ENCODE measurements at regions not wholly inside any gene's neighbourhood (a gene's known extent, or its start where the extent isn't known, plus 50 kb on each side); places are given as distances from the start of the nearest gene placed in this dataset.
A peak's percentile ranks its signal among the peaks of the same experiment; 100 is the strongest.

DNA sequence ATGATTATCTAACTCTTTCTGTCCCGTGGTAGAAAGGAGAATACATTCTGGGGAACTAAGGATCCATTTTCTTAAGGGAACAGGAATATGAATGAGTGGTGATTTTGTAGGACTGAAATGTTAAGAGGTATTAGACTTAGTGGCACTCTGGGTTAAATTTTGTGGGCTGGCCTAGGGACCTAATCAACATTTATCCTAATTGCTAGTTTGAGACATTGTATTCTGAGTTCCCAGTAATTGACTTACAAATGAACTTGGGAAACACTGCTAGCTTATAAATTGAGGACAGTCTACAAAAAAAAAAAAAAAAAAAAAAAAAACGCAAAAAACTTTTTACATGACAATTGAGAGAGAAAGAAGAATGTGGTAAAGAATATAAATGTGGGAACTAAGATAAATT, 136.6 kb upstream of the ZP4 start:
- no peak for DNase-seq
- Histone ChIP-seq H3K4me1 (no peaks in the 10 kb centered on the region), H3K9me3 (no peaks in the 10 kb centered on the region), H3K27me3 (no peaks in the 10 kb centered on the region), H3K4me3 (ENCODE audit: low read depth, low read length) (no peak overlapping the region), H3K36me3 (no peaks in the 10 kb centered on the region)
- no peak for TF ChIP-seq CTCF (IDR thresholded peaks at IDR 0.05; ENCODE audit: low read depth, low read length)

DNA sequence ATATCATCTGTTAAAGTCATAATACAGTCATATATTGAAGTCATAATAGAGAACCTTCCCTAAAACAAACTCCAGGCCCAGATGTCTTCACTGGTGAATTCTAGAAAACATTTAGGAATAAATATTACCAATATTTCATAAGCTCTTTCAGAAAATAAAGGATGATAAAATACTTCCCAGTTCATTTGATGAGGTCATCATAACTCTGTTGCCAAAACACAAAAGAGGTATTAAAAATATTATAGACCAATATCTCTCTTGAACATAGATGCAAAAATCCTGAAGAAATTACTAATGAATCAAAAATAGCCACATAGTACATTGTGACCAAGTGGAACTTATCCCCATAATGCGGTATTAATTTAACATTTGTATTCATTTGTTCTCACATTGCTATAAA, 132.4 kb upstream of the ZP4 start:
- Histone ChIP-seq H3K4me1 (no peaks in the 10 kb centered on the region), H3K36me3 (no peaks in the 10 kb centered on the region), H3K4me3 (ENCODE audit: low read depth, low read length) (no peak overlapping the region), H3K27me3 (no peaks in the 10 kb centered on the region), H3K9me3 (no peaks in the 10 kb centered on the region)
- no peak for TF ChIP-seq CTCF (IDR thresholded peaks at IDR 0.05; ENCODE audit: low read depth, low read length)
- no peak for DNase-seq

- no peaks in the 10 kb centered on the region; the same call in 1 of the 2 replicates for H3K4me1 ChIP-seq
- no peaks in the 10 kb centered on the region for H3K27me3 ChIP-seq
- H3K9me3 ChIP-seq = no peaks in the 10 kb centered on the region
- no peak overlapping the region for H3K4me3 ChIP-seq (ENCODE audit: low read depth, low read length)
- no peak for TF ChIP-seq CTCF (IDR thresholded peaks at IDR 0.05; ENCODE audit: low read depth, low read length)
- peak; percentile 19 for DNase-seq
- no peaks in the 10 kb centered on the region for H3K36me3 ChIP-seq
Measured at GRCh38 chr1:238018214-238018613, 127.5 kb upstream of the ZP4 start.

DNA sequence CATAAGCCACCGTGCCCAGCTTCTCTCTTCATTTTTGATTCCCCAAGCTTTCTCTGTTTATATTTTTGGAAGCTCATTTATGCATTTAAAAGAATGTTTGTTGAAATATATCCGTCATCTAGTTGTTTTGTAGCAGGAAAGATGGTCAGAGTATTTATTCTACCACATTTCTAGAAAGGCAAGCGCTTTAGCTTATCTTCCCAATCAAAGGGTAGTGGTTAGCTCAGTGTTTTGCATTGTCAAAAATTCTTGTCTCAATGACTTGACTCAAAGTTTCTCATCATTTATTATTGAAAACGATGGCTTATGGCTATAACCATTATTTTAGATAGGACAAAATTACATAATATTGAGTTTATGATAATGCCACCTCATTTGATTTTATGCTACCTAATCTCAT, 116.1 kb upstream of the ZP4 start:
- TF ChIP-seq CTCF (IDR thresholded peaks at IDR 0.05; ENCODE audit: low read depth, low read length) = no peak
- Histone ChIP-seq H3K4me3 (ENCODE audit: low read depth, low read length) (no peak overlapping the region), H3K4me1 (no peaks in the 10 kb centered on the region), H3K27me3 (no peaks in the 10 kb centered on the region), H3K36me3 (no peaks in the 10 kb centered on the region), H3K9me3 (no peaks in the 10 kb centered on the region)
- DNase-seq = no peak

- TF ChIP-seq CTCF (IDR thresholded peaks at IDR 0.05; ENCODE audit: low read depth, low read length) = no peak
- DNase-seq = no peak
- no peaks in the 10 kb centered on the region for H3K4me1 ChIP-seq
Measured at GRCh38 chr1:238005116-238005515, 114.4 kb upstream of the ZP4 start.

DNA sequence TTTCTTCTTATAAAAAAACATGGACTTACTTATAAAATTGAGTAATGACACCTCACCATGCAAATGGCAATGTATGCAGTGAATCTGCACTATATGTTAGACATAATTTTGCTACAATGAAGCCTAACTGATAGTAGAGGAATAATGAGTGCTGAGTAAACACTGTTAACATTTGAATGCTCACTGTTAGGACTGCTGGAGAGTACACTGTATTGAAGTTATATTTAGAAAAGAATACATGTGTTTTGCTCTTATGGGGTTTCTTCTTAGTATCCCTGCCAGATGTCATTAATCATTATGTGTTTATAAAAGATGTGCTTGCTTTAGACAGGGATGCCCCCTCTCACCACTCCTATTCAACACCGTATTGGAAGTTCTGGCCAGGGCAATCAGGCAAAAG, 111.1 kb upstream of the ZP4 start:
- TF ChIP-seq CTCF (IDR thresholded peaks at IDR 0.05; ENCODE audit: low read depth, low read length) = no peak
- Histone ChIP-seq H3K9me3 (no peaks in the 10 kb centered on the region), H3K4me3 (ENCODE audit: low read depth, low read length) (no peak overlapping the region), H3K27me3 (no peaks in the 10 kb centered on the region), H3K4me1 (no peaks in the 10 kb centered on the region), H3K36me3 (no peaks in the 10 kb centered on the region)
- no peak for DNase-seq

More at GRCh38 chr1:238005116-238005515, 114.4 kb upstream of the ZP4 start:
- Histone ChIP-seq H3K27me3 (no peaks in the 10 kb centered on the region), H3K36me3 (no peaks in the 10 kb centered on the region), H3K9me3 (no peaks in the 10 kb centered on the region), H3K4me3 (ENCODE audit: low read depth, low read length) (no peak overlapping the region)

Measured in BE2C (cell line).